Neural cell (in vitro differentiated cells): ENCODE measurements at regions not wholly inside any gene's neighbourhood (a gene's known extent, or its start where the extent isn't known, plus 50 kb on each side); places are given as distances from the start of the nearest gene placed in this dataset.

Source experiments
- H2AFZ ChIP-seq: fragments of 200-600, 300-800 bp; sonication (generic), shearing (Covaris generic); 2 replicates; pipeline ENCODE4 v1.6.0; 2014; ENCODE audit warnings: low read depth, mild to moderate bottlenecking, antibody characterized with exemption, low read length, moderate library complexity
- H3F3A ChIP-seq: fragments of 200-600 bp; shearing (Covaris generic); 2 replicates; pipeline ENCODE4 v1.6.1; 2016; ENCODE audit warnings: mild to moderate bottlenecking, moderate library complexity, mixed read lengths, antibody characterized with exemption, low read length; ENCODE audit not compliant: insufficient read depth, poor library complexity, severe bottlenecking
- H3K27ac ChIP-seq: fragments of 200-600, 300-800 bp; sonication (generic), shearing (Covaris generic); 2 replicates; pipeline ENCODE4 v1.5.1; 2014; ENCODE audit warnings: mild to moderate bottlenecking, low read length, moderate library complexity
- H3K27me3 ChIP-seq: fragments of 300-800, 200-600 bp; sonication (generic), shearing (Covaris generic); 2 replicates; pipeline ENCODE4 v1.6.0; 2014; ENCODE audit warnings: mild to moderate bottlenecking, low read depth, low read length, moderate library complexity; ENCODE audit not compliant: insufficient read depth
- H3K36me3 ChIP-seq: fragments of 300-800, 200-600 bp; sonication (generic), shearing (Covaris generic); 2 replicates; pipeline ENCODE4 v1.5.1; 2014; ENCODE audit warnings: mild to moderate bottlenecking, antibody characterized with exemption, low read length, moderate library complexity; ENCODE audit not compliant: insufficient read depth
- H3K4me2 ChIP-seq: fragments of 300-800, 200-600 bp; sonication (generic), shearing (Covaris generic); 2 replicates; pipeline ENCODE4 v1.6.0; 2014; ENCODE audit warnings: mild to moderate bottlenecking, low read length
- H3K4me3 ChIP-seq: fragments of 300-800, 200-600 bp; sonication (generic), shearing (Covaris generic); 2 replicates; pipeline ENCODE4 v1.5.1; 2014; ENCODE audit warnings: mild to moderate bottlenecking, low read length, moderate library complexity
- H3K79me2 ChIP-seq: fragments of 200-600 bp; shearing (Covaris generic); replicated peaks from 2 replicates; pipeline ENCODE4 v1.6.0; 2014; ENCODE audit warnings: mild to moderate bottlenecking, low read length, moderate library complexity; ENCODE audit not compliant: insufficient read depth
- H3K9ac ChIP-seq: fragments of 300-800, 200-600 bp; sonication (generic), shearing (Covaris generic); 2 replicates; pipeline ENCODE4 v1.6.1; 2016; ENCODE audit warnings: mild to moderate bottlenecking, low read length, mixed read lengths
- H3K9me2 ChIP-seq: fragments of 200-600 bp; shearing (Covaris generic); 2 replicates; pipeline ENCODE4 v1.6.1; 2016; ENCODE audit warnings: mild to moderate bottlenecking, low read length, mixed read lengths; ENCODE audit not compliant: insufficient read depth
- H3K9me3 ChIP-seq: fragments of 200-600, 300-800 bp; sonication (generic), shearing (Covaris generic); 2 replicates; pipeline ENCODE4 v1.6.1; 2016; ENCODE audit warnings: mild to moderate bottlenecking, mixed run types, low read length, moderate library complexity, mixed read lengths
- H4K20me1 ChIP-seq: fragments of 200-600 bp; shearing (Covaris generic); 2 replicates; pipeline ENCODE4 v1.6.1; 2016; ENCODE audit warnings: mild to moderate bottlenecking, mixed run types; ENCODE audit not compliant: insufficient read depth
- CTCF ChIP-seq: fragments of 450-650 bp; IDR thresholded peaks from 2 replicates; pipeline ENCODE4 v1.5.1; 2014; ENCODE audit warnings: antibody characterized with exemption, mild to moderate bottlenecking, moderate library complexity; ENCODE audit not compliant: poor library complexity, severe bottlenecking
- EP300 ChIP-seq: fragments of 450-650 bp; conservative IDR thresholded peaks from 2 replicates; pipeline ENCODE4 v1.6.1; 2014; ENCODE audit warnings: antibody characterized with exemption, mild to moderate bottlenecking, moderate library complexity; ENCODE audit not compliant: poor library complexity, severe bottlenecking
- EZH2 ChIP-seq: fragments of 200-600, 300-800 bp; shearing (Covaris generic), sonication (generic); IDR thresholded peaks from 2 replicates; pipeline ENCODE4 v1.6.1; 2014; ENCODE audit warnings: antibody characterized with exemption, low read length, borderline replicate concordance, mild to moderate bottlenecking; ENCODE audit not compliant: insufficient read depth, poor library complexity, severe bottlenecking
- MXI1 ChIP-seq: fragments of 450-650 bp; conservative IDR thresholded peaks from 2 replicates; pipeline ENCODE4 v1.6.1; 2014; ENCODE audit warnings: antibody characterized with exemption, mild to moderate bottlenecking; ENCODE audit not compliant: poor library complexity, severe bottlenecking
- POLR2AphosphoS5 ChIP-seq: IDR thresholded peaks from 2 replicates; pipeline ENCODE4 v1.6.1; 2012
- RAD21 ChIP-seq: fragments of 450-650 bp; conservative IDR thresholded peaks from 2 replicates; pipeline ENCODE4 v1.6.1; 2014; ENCODE audit warnings: antibody characterized with exemption, mild to moderate bottlenecking, moderate library complexity
- REST ChIP-seq: IDR thresholded peaks from 2 replicates; pipeline ENCODE4 v1.6.1; 2012; ENCODE audit warnings: borderline replicate concordance
- SMC3 ChIP-seq: fragments of 450-650 bp; conservative IDR thresholded peaks from 2 replicates; pipeline ENCODE4 v1.6.1; 2014; ENCODE audit warnings: antibody characterized with exemption, mild to moderate bottlenecking, moderate library complexity; ENCODE audit not compliant: poor library complexity
- TAF1 ChIP-seq: IDR thresholded peaks from 2 replicates; pipeline ENCODE4 v1.6.1; 2012; ENCODE audit warnings: low read depth

GRCh38 chr11:33451364-33451763 lies 194.2 kb downstream of the HIPK3 start:
- no peak overlapping the region for H3K9ac ChIP-seq
- no peak overlapping the region for H3K4me2 ChIP-seq
- H3K9me3 ChIP-seq: no peaks in the 10 kb centered on the region
- no peaks in the 10 kb centered on the region for H3K9me2 ChIP-seq
- no peak overlapping the region for H3K4me3 ChIP-seq
- TF ChIP-seq TAF1: no peak
- H3F3A ChIP-seq: no peaks in the 10 kb centered on the region
- no peak overlapping the region for H3K27ac ChIP-seq
- no peaks in the 10 kb centered on the region for H3K36me3 ChIP-seq
- no peak overlapping the region for H2AFZ ChIP-seq
- no peaks in the 10 kb centered on the region for H4K20me1 ChIP-seq
- no peaks in the 10 kb centered on the region for H3K27me3 ChIP-seq
- H3K79me2 ChIP-seq: no peaks in the 10 kb centered on the region

GRCh38 chr11:33449798-33450197 lies 192.6 kb downstream of the HIPK3 start:
- no peak overlapping the region for H3K4me3 ChIP-seq
- no peak overlapping the region for H3K4me2 ChIP-seq
- H3K79me2 ChIP-seq: peaks cover 5% of the 10 kb centered on the region
- TF ChIP-seq EZH2: no peak
- no peak for TF ChIP-seq POLR2AphosphoS5
- TF ChIP-seq EP300: no peak
- TF ChIP-seq CTCF: no peak
- TF ChIP-seq TAF1: no peak
- TF ChIP-seq MXI1: no peak
- no peak for TF ChIP-seq SMC3
- no peak for TF ChIP-seq RAD21
- TF ChIP-seq REST: no peak
- H3K36me3 ChIP-seq: no peaks in the 10 kb centered on the region
- H3K9ac ChIP-seq: no peak overlapping the region
- H3K9me3 ChIP-seq: no peaks in the 10 kb centered on the region
- H3K9me2 ChIP-seq: no peaks in the 10 kb centered on the region
- H3K27me3 ChIP-seq: no peaks in the 10 kb centered on the region
- H4K20me1 ChIP-seq: no peaks in the 10 kb centered on the region
- no peak overlapping the region for H2AFZ ChIP-seq
- H3K27ac ChIP-seq: no peak overlapping the region
- no peaks in the 10 kb centered on the region for H3F3A ChIP-seq
